K562 (cell line): ENCODE measurements at regions not wholly inside any gene's neighbourhood (a gene's known extent, or its start where the extent isn't known, plus 50 kb on each side); places are given as distances from the start of the nearest gene placed in this dataset.
A peak's percentile ranks its signal among the peaks of the same experiment; 100 is the strongest.
"Not testable (repeated sequence)": the region's sequence is repeated elsewhere in the genome, so short reads cannot be mapped to it uniquely, and the experiment has no call there.

ENCODE experiments used
- ATAC-seq: fragments of 200-7000 bp; cut with Tn5 transposase; 3 replicates; pipeline ENCODE4 v1.9.1; 2020; ENCODE audit warnings: moderate library complexity
- BruUV-seq: library from RNA; stranded (reverse); fragments of 400-500 nt; replicated peaks from 2 replicates; lab custom pipeline; 2021; lab: Mats Ljungman, UMichigan
- CTCF ChIA-PET: fragments of 300-600 bp; formaldehyde crosslinking; extraction: SDS; loops from one replicate; lab custom pipeline; 2021; ENCODE audit warnings: low intra/inter-chr PET ratio; lab: Yijun Ruan, JAX
- POLR2A ChIA-PET: fragments of 300-600, 350-650 bp; sonication (Branson Sonifier 250); formaldehyde crosslinking; extraction: SDS; loops from one replicate; lab custom pipeline; 2021; ENCODE audit warnings: antibody characterized with exemption, inconsistent platforms; lab: Yijun Ruan, JAX
- DNase-seq, 4 experiments: peaks; one replicate each; pipeline versions ENCODE4 v3.0.0 to v3.0.0-alpha.2; 2011 to 2018; ENCODE audit warnings: low spot score in 3 of 4, mixed read lengths in 3 of 4; ENCODE audit errors: extremely low read depth in 1 of 4
- FAIRE-seq: peaks from 2 replicates; lab custom pipeline; 2011; peaks lifted over from hg19 to GRCh38; lab: Jason Lieb, UNC
- H2AFZ ChIP-seq: 2 replicates; pipeline ENCODE4 v1.6.0; 2011; ENCODE audit warnings: low read depth, low read length, control low read depth, inconsistent platforms
- H3K27ac ChIP-seq: fragments of 200-600 bp; 3 replicates; pipeline ENCODE4 v1.8.0; 2011; ENCODE audit warnings: low read depth, mild to moderate bottlenecking, control low read depth, inconsistent platforms, low read length, moderate library complexity, mixed read lengths; ENCODE audit errors: extremely low read depth
- H3K27me3 ChIP-seq, 2 experiments: fragments of 300-600 bp in 1 of 2; 2 replicates in 1 of 2; 3 replicates in 1 of 2; pipeline versions ENCODE4 v1.6.0 to v1.8.0; 2011; ENCODE audit warnings: inconsistent platforms in 2 of 2, low read length in 2 of 2, mild to moderate bottlenecking in 1 of 2, mixed read lengths in 1 of 2, moderate library complexity in 1 of 2; ENCODE audit not compliant: control insufficient read depth in 2 of 2, insufficient read depth in 2 of 2
- H3K36me3 ChIP-seq: fragments of 300-600 bp; 3 replicates; pipeline ENCODE4 v1.8.0; 2011; ENCODE audit warnings: mild to moderate bottlenecking, low read length, inconsistent platforms; ENCODE audit not compliant: control insufficient read depth, insufficient read depth
- H3K4me1 ChIP-seq, 2 experiments: fragments of 200-600 bp in 1 of 2; replicated peaks in 1 of 2; 2 replicates in 1 of 2; 3 replicates in 1 of 2; pipeline versions ENCODE4 v1.5.1 to v1.8.0; 2011; ENCODE audit warnings: inconsistent platforms in 2 of 2, low read length in 2 of 2, mild to moderate bottlenecking in 1 of 2, mixed read lengths in 1 of 2, moderate library complexity in 1 of 2; ENCODE audit not compliant: control insufficient read depth in 2 of 2, insufficient read depth in 2 of 2
- H3K4me2 ChIP-seq: 2 replicates; pipeline ENCODE4 v1.6.1; 2011; ENCODE audit warnings: low read length, control low read depth, inconsistent platforms, mixed read lengths; ENCODE audit not compliant: insufficient read depth
- H3K4me3 ChIP-seq: fragments of 200-600 bp; sonication (generic), shearing (Covaris generic); 2 replicates; pipeline ENCODE4 v1.5.1; 2016; ENCODE audit warnings: control low read depth, inconsistent platforms
- H3K79me2 ChIP-seq: fragments of 200-600 bp; 3 replicates; pipeline ENCODE4 v1.8.0; 2011; ENCODE audit warnings: low read length, inconsistent platforms; ENCODE audit not compliant: control insufficient read depth, insufficient read depth
- H3K9ac ChIP-seq, 2 experiments: 2 replicates each; pipeline versions ENCODE4 v1.6.0 to v1.6.1; 2011; ENCODE audit warnings: low read depth in 2 of 2, low read length in 2 of 2, control low read depth in 1 of 2, inconsistent platforms in 1 of 2, mild to moderate bottlenecking in 1 of 2, mixed read lengths in 1 of 2; ENCODE audit not compliant: insufficient read depth in 1 of 2
- H3K9me1 ChIP-seq: one replicate; pipeline ENCODE4 v1.6.0; 2011; ENCODE audit warnings: inconsistent platforms, mild to moderate bottlenecking, low read length, moderate library complexity; ENCODE audit not compliant: control insufficient read depth, insufficient read depth
- H3K9me3 ChIP-seq: replicated peaks from 2 replicates; pipeline ENCODE4 v1.5.1; 2011; ENCODE audit warnings: low read depth, low read length, inconsistent platforms; ENCODE audit not compliant: control insufficient read depth, insufficient read depth
- H4K20me1 ChIP-seq: replicated peaks from 2 replicates; pipeline ENCODE4 v1.6.1; 2011; ENCODE audit warnings: low read length, inconsistent platforms, mixed read lengths; ENCODE audit not compliant: control insufficient read depth, insufficient read depth
- C11orf30 ChIP-seq: fragments of 450-650 bp; IDR thresholded peaks from 2 replicates; pipeline ENCODE4 v1.6.1; 2016; ENCODE audit warnings: low read depth, mild to moderate bottlenecking
- ELF1 ChIP-seq: fragments of 200-800 bp; sonication (Bioruptor generic); IDR thresholded peaks from 2 replicates; pipeline ENCODE4 v1.6.1; 2016; ENCODE audit warnings: missing genetic modification characterization, missing compliant biosample characterization
- FOXJ2 ChIP-seq: fragments of 200-800 bp; sonication (Bioruptor generic); IDR thresholded peaks from 2 replicates; pipeline ENCODE4 v1.6.1; 2016; ENCODE audit warnings: missing genetic modification characterization, missing compliant biosample characterization
- MAFF ChIP-seq: IDR thresholded peaks from 2 replicates; pipeline ENCODE4 v1.6.1; 2012; ENCODE audit warnings: low read length, improper control_type of control experiment
- MAFG ChIP-seq: fragments of 450-650 bp; conservative IDR thresholded peaks from 2 replicates; pipeline ENCODE4 v1.6.1; 2016; ENCODE audit warnings: missing genetic modification characterization, missing compliant biosample characterization
- MAFK ChIP-seq: IDR thresholded peaks from 2 replicates; pipeline ENCODE4 v1.6.1; 2011; ENCODE audit warnings: low read length, improper control_type of control experiment
- RFX1 ChIP-seq: fragments of 450-650 bp; IDR thresholded peaks from 2 replicates; pipeline ENCODE4 v1.6.1; 2016; ENCODE audit warnings: mild to moderate bottlenecking, moderate library complexity
- TAF9B ChIP-seq: fragments of 450-650 bp; IDR thresholded peaks from 2 replicates; pipeline ENCODE4 v1.6.1; 2018; ENCODE audit warnings: mild to moderate bottlenecking; ENCODE audit not compliant: partially characterized antibody
- ZNF316 ChIP-seq: fragments of 450-650 bp; IDR thresholded peaks from 2 replicates; pipeline ENCODE4 v1.6.1; 2016
- WGBS: fragments of 100-300 bp; shearing (Covaris generic); methylation state at CpG from one replicate; pipeline ENCODE4 v1.1.6; 2016; ENCODE audit warnings: low coverage, mixed read lengths; ENCODE audit not compliant: insufficient coverage; ENCODE audit errors: missing lambda C conversion rate; 5-methylcytosine and 5-hydroxymethylcytosine counted together
- in situ Hi-C: fragments of 300-500 bp; cut with MboI; formaldehyde crosslinking; loops from 4 replicates; pipeline ENCODE4 v1.15.0; 2018; ENCODE audit warnings: inconsistent platforms, mixed read lengths
- intact Hi-C: fragments of 100-400 bp; cut with micrococcal nuclease; formaldehyde crosslinking; loops from 2 replicates; pipeline ENCODE4 v1.14.2; 2022
- TF ChIP-seq, protein P1 (sequence below): fragments of 450-650 bp; IDR thresholded peaks from 2 replicates; pipeline ENCODE4 v1.6.1; 2017; ENCODE audit warnings: antibody characterized with exemption, mild to moderate bottlenecking

DNA sequence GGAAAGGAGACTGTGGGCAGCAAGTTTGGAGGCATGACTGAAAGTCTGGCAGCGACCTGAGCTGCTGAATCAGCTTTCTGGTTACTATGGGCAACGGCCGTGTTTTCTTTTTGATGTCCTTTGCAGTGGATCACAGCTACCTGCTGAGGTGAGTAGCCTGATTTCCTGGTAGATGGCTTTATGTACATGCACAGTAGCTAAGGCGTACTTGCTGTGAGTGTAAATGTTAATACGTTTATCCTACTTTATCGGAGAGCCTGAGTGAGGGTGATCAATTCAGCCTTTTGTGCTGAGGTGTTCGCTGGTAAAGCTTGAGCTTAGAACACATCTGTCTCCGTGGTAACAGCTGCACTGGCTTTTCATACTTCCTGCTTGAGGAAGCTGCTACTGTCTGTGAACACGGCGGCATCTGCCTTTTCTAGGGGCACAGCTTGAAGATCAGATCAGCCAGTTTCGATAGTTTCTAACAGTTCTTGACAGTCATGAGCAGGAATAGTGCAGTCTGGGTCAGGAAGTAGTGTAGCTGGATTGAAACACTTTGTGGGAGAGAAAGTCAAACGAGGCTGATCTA, 129.6 kb downstream of the ART5 start:
- H4K20me1 ChIP-seq, POLR2A ChIA-PET, H3K9me3 ChIP-seq: not testable (repeated sequence)
- peak overlapping the region in 1 of 2 experiments; percentile 71; a peak in 3 of 4 replicates for H3K9ac ChIP-seq
- H3K4me2 ChIP-seq = peak overlapping the region; percentile 74
- DNase-seq = peak in 1 of 4 experiments; percentile 52
- H2AFZ ChIP-seq = peak overlapping the region; percentile 59
- TF ChIP-seq MAFK (peak; percentile 38; the same call in 1 of the 2 replicates), MAFF (peak; percentile 51; the same call in 1 of the 2 replicates), ZNF316 (peak; percentile 90), TAF9B (peak; percentile 24), MAFG (tag) (peak; percentile 46), C11orf30 (peak; percentile 89), RFX1 (peak; percentile 90), ELF1 (peak; percentile 27; the same call in 1 of the 2 replicates), FOXJ2 (tag) (peak; percentile 89)
- TF ChIP-seq, protein P1, sequence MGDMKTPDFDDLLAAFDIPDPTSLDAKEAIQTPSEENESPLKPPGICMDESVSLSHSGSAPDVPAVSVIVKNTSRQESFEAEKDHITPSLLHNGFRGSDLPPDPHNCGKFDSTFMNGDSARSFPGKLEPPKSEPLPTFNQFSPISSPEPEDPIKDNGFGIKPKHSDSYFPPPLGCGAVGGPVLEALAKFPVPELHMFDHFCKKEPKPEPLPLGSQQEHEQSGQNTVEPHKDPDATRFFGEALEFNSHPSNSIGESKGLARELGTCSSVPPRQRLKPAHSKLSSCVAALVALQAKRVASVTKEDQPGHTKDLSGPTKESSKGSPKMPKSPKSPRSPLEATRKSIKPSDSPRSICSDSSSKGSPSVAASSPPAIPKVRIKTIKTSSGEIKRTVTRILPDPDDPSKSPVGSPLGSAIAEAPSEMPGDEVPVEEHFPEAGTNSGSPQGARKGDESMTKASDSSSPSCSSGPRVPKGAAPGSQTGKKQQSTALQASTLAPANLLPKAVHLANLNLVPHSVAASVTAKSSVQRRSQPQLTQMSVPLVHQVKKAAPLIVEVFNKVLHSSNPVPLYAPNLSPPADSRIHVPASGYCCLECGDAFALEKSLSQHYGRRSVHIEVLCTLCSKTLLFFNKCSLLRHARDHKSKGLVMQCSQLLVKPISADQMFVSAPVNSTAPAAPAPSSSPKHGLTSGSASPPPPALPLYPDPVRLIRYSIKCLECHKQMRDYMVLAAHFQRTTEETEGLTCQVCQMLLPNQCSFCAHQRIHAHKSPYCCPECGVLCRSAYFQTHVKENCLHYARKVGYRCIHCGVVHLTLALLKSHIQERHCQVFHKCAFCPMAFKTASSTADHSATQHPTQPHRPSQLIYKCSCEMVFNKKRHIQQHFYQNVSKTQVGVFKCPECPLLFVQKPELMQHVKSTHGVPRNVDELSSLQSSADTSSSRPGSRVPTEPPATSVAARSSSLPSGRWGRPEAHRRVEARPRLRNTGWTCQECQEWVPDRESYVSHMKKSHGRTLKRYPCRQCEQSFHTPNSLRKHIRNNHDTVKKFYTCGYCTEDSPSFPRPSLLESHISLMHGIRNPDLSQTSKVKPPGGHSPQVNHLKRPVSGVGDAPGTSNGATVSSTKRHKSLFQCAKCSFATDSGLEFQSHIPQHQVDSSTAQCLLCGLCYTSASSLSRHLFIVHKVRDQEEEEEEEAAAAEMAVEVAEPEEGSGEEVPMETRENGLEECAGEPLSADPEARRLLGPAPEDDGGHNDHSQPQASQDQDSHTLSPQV = 0 out of 2 replicates have a peak, but pooled peaks have one; percentile 18
- TF ChIP-seq, all 486 proteins: peak for 10; not testable (repeated sequence) for 476
- Histone ChIP-seq H3K4me1 (peaks cover 0 to 30% of the 10 kb centered on the region in 2 experiments; a peak in 3 of 5 replicates), H3K27ac (peak overlapping the region; percentile 80), H3K4me3 (peak overlapping the region; percentile 23; the same call in 1 of the 2 replicates), H3K79me2 (peaks cover 20% of the 10 kb centered on the region; the same call in 2 of the 3 replicates)
- in situ Hi-C loops, BruUV-seq, intact Hi-C loops, ATAC-seq, H3K9me1 ChIP-seq, FAIRE-seq, CTCF ChIA-PET, H3K36me3 ChIP-seq, H3K27me3 ChIP-seq: not testable (repeated sequence)
- WGBS = 7% methylated on average over 12 of the region's 12 CpGs
